ENCODE measurements at regions not wholly inside any gene's neighbourhood (a gene's known extent, or its start where the extent isn't known, plus 50 kb on each side); places are given as distances from the start of the nearest gene placed in this dataset.

GRCh38 chrX:40197071-40197470 lies 99.3 kb upstream of the BCOR start:
- TF ChIP-seq CTCF (IDR thresholded peaks at IDR 0.05; ENCODE audit: insufficient read depth, low read length, missing control alignments) = no peak
- ChIA-PET CTCF (no interaction called here), POLR2A (no interaction called here)

GRCh38 chrX:40195368-40195767 lies 97.6 kb upstream of the BCOR start:
- ChIA-PET POLR2A (no interaction called here), CTCF (no interaction called here)
- DNase-seq (ENCODE audit: low read depth, low spot score) = no peak
- H3K4me3 ChIP-seq (ENCODE audit: low read depth, low read length) = no peak overlapping the region
- no peak for TF ChIP-seq CTCF (IDR thresholded peaks at IDR 0.05; ENCODE audit: insufficient read depth, low read length, missing control alignments)

More at GRCh38 chrX:40197071-40197470, 99.3 kb upstream of the BCOR start:
- H3K4me3 ChIP-seq (ENCODE audit: low read depth, low read length) = no peak overlapping the region
- no peak for DNase-seq (ENCODE audit: low read depth, low spot score)

- CTCF ChIA-PET = no interaction called here
- POLR2A ChIA-PET = no interaction called here
These were observed 94.4 kb upstream of the BCOR start for GRCh38 chrX:40192196-40192595.

GRCh38 chrX:40189637-40190036 lies 91.9 kb upstream of the BCOR start:
- no peak overlapping the region for H3K4me3 ChIP-seq (ENCODE audit: low read depth, low read length)
- DNase-seq (ENCODE audit: low read depth, low spot score) = no peak
- TF ChIP-seq CTCF (IDR thresholded peaks at IDR 0.05; ENCODE audit: insufficient read depth, low read length, missing control alignments) = no peak
- ChIA-PET POLR2A (no interaction called here), CTCF (interaction anchor here (1.3 to 1.7 kb wide), 2 partner anchors 9 to 21 kb away, joined by 3 to 5 read pairs; no protein-coding TSS in a partner anchor)

More at GRCh38 chrX:40192196-40192595, 94.4 kb upstream of the BCOR start:
- TF ChIP-seq CTCF (IDR thresholded peaks at IDR 0.05; ENCODE audit: insufficient read depth, low read length, missing control alignments) = no peak
- H3K4me3 ChIP-seq (ENCODE audit: low read depth, low read length) = no peak overlapping the region
- DNase-seq (ENCODE audit: low read depth, low spot score) = no peak

DNA sequence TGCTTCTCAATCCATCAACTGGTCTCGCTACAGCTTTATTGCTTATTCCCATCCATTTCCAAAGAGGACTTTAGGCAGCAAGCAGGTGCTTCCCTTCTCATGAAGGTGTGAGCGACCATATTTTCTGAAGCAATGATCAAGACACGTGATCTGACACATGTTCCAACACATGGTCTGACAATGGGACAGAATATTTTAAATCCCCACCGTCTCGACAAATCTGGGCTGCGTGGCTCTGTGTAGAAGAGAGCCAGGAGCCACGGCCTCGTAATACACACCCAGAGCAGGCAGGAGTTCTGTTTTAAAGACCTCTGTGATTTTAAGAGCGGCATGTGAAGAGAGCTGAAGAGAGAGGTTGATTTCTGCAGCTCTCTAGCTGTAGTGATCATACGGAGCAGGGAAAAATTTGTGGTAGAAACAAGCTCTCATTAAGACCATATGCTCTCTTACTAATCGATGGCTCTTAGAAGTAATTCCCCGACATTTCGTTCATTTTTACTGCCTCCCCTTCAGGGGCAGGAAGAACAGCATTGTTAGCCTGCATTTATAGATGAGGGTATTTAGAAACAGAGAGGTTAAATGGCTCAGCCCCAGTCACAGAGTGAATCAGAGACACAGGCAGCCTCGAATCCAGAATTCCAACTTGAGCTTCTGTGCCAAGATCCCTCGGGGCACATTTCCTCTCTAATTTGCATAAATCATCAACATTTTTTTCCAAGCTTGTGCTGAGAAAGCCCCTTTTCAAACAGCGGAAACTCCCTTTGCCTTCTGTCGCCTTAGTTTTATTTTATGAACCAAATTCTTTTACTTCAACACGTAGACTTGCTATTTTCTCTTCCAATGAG lies 91.0 kb upstream of the BCOR start:
- ChIA-PET POLR2A (no interaction called here), CTCF (interaction anchor here (1.7 kb wide), 1 partner anchor 20 kb away, joined by 5 read pairs; no protein-coding TSS in a partner anchor)
- no peak overlapping the region for H3K4me3 ChIP-seq (ENCODE audit: low read depth, low read length)
- TF ChIP-seq CTCF (IDR thresholded peaks at IDR 0.05; ENCODE audit: insufficient read depth, low read length, missing control alignments) = no peak
- no peak for DNase-seq (ENCODE audit: low read depth, low spot score)

DNA sequence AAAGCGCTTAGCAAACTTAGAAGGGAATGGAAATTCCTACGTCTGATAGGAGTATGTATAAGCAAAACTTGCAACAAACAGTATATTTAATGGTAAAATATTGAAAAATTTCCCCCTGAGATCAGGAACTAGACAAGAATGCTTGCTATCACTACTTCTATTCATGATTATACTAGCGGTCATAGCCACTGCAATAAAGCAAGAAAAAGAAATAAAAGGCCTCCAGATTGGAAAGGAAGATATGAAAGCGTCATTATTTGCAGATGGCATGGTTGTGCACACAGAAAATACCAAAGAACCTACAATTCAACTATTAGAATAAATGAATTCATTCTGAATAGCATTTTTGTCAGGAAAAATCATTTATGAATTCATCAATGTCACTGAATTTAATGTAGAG lies 87.2 kb upstream of the BCOR start:
- CTCF ChIA-PET = no interaction called here
- POLR2A ChIA-PET = no interaction called here
- H3K4me3 ChIP-seq (ENCODE audit: low read depth, low read length) = no peak overlapping the region
- DNase-seq (ENCODE audit: low read depth, low spot score) = no peak
- no peak for TF ChIP-seq CTCF (IDR thresholded peaks at IDR 0.05; ENCODE audit: insufficient read depth, low read length, missing control alignments)
